Hepatocyte (in vitro differentiated cells): ENCODE measurements at regions not wholly inside any gene's neighbourhood (a gene's known extent, or its start where the extent isn't known, plus 50 kb on each side); places are given as distances from the start of the nearest gene placed in this dataset.

Source experiments
- DNase-seq: peaks from one replicate; pipeline ENCODE4 v3.0.0-alpha.2; 2016; ENCODE audit warnings: low spot score
- H2AFZ ChIP-seq: fragments of 200-600 bp; sonication (generic); 2 replicates; pipeline ENCODE4 v1.6.0; 2016; ENCODE audit warnings: antibody characterized with exemption, mild to moderate bottlenecking
- H3K27ac ChIP-seq: fragments of 200-600 bp; sonication (generic); 2 replicates; pipeline ENCODE4 v1.5.1; 2016; ENCODE audit warnings: mild to moderate bottlenecking
- H3K27me3 ChIP-seq: fragments of 200-600 bp; sonication (generic); 2 replicates; pipeline ENCODE4 v1.6.1; 2016
- H3K36me3 ChIP-seq: fragments of 200-600 bp; sonication (generic); replicated peaks from 2 replicates; pipeline ENCODE4 v1.5.1; 2016; ENCODE audit warnings: low read depth; ENCODE audit not compliant: insufficient read depth
- H3K4me1 ChIP-seq: fragments of 200-600 bp; sonication (generic); 2 replicates; pipeline ENCODE4 v1.5.1; 2016; ENCODE audit warnings: mild to moderate bottlenecking, moderate library complexity; ENCODE audit not compliant: insufficient read depth
- H3K4me2 ChIP-seq: fragments of 200-600 bp; sonication (generic); 2 replicates; pipeline ENCODE4 v1.6.0; 2016
- H3K4me3 ChIP-seq: fragments of 200-600 bp; sonication (generic); 2 replicates; pipeline ENCODE4 v1.5.1; 2016; ENCODE audit warnings: mild to moderate bottlenecking
- H3K79me2 ChIP-seq: fragments of 200-600 bp; sonication (generic); 2 replicates; pipeline ENCODE4 v1.6.0; 2017; ENCODE audit warnings: mild to moderate bottlenecking
- H3K9me2 ChIP-seq: fragments of 200-600 bp; sonication (generic); replicated peaks from 2 replicates; pipeline ENCODE4 v1.6.0; 2017; ENCODE audit warnings: mild to moderate bottlenecking; ENCODE audit not compliant: insufficient read depth
- H3K9me3 ChIP-seq: fragments of 200-600 bp; sonication (generic); 2 replicates; pipeline ENCODE4 v1.5.1; 2016; ENCODE audit warnings: low read depth, mild to moderate bottlenecking
- H4K20me1 ChIP-seq: fragments of 200-600 bp; sonication (generic); 2 replicates; pipeline ENCODE4 v1.6.0; 2016; ENCODE audit warnings: mild to moderate bottlenecking; ENCODE audit not compliant: insufficient read depth, poor library complexity, severe bottlenecking
- EZH2 ChIP-seq: fragments of 200-600 bp; sonication (generic); IDR thresholded peaks from 2 replicates; pipeline ENCODE4 v1.6.1; 2016; ENCODE audit warnings: antibody characterized with exemption, mild to moderate bottlenecking, borderline replicate concordance
- EZH2phosphoT487 ChIP-seq: fragments of 200-600 bp; sonication (generic); IDR thresholded peaks from one replicate; pipeline ENCODE4 v1.6.1; 2018; ENCODE audit warnings: antibody characterized with exemption, mild to moderate bottlenecking, low read depth, moderate library complexity; ENCODE audit not compliant: unreplicated experiment, severe bottlenecking
- WGBS: methylation state at CpG from one replicate; pipeline ENCODE4 v1.1.6; 2016; ENCODE audit warnings: low lambda C conversion rate; ENCODE audit errors: missing lambda C conversion rate; 5-methylcytosine and 5-hydroxymethylcytosine counted together
- TF ChIP-seq, protein P1 (sequence below): fragments of 200-600 bp; sonication (generic); IDR thresholded peaks from 2 replicates; pipeline ENCODE4 v1.5.1; 2016; ENCODE audit warnings: antibody characterized with exemption, mild to moderate bottlenecking; ENCODE audit not compliant: poor library complexity

GRCh38 chr5:44637916-44638869 lies 170.6 kb upstream of the MRPS30 start:
- Histone ChIP-seq H3K4me2 (no peak overlapping the region), H4K20me1 (no peaks in the 10 kb centered on the region), H3K36me3 (no peaks in the 10 kb centered on the region), H3K9me2 (no peaks in the 10 kb centered on the region), H3K4me3 (no peak overlapping the region), H3K4me1 (no peaks in the 10 kb centered on the region), H3K27ac (no peak overlapping the region), H3K79me2 (no peaks in the 10 kb centered on the region), H2AFZ (no peak overlapping the region), H3K27me3 (no peaks in the 10 kb centered on the region), H3K9me3 (no peaks in the 10 kb centered on the region)
- no peak for DNase-seq
- WGBS = 80% methylated on average over 12 of the region's 12 CpGs
- TF ChIP-seq, protein P1, sequence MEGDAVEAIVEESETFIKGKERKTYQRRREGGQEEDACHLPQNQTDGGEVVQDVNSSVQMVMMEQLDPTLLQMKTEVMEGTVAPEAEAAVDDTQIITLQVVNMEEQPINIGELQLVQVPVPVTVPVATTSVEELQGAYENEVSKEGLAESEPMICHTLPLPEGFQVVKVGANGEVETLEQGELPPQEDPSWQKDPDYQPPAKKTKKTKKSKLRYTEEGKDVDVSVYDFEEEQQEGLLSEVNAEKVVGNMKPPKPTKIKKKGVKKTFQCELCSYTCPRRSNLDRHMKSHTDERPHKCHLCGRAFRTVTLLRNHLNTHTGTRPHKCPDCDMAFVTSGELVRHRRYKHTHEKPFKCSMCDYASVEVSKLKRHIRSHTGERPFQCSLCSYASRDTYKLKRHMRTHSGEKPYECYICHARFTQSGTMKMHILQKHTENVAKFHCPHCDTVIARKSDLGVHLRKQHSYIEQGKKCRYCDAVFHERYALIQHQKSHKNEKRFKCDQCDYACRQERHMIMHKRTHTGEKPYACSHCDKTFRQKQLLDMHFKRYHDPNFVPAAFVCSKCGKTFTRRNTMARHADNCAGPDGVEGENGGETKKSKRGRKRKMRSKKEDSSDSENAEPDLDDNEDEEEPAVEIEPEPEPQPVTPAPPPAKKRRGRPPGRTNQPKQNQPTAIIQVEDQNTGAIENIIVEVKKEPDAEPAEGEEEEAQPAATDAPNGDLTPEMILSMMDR = no peak
- TF ChIP-seq EZH2phosphoT487 = no peak
- TF ChIP-seq EZH2 = no peak

GRCh38 chr5:44632344-44632743 lies 176.4 kb upstream of the MRPS30 start:
- H3K27ac ChIP-seq = no peak overlapping the region
- no peaks in the 10 kb centered on the region for H3K4me1 ChIP-seq
- 71% methylated on average over 1 of the region's 1 CpG for WGBS
- no peak for DNase-seq
- no peaks in the 10 kb centered on the region for H4K20me1 ChIP-seq
- TF ChIP-seq EZH2 (no peak), EZH2phosphoT487 (no peak)
- TF ChIP-seq, protein P1 = no peak
- no peak overlapping the region for H3K4me3 ChIP-seq
- H3K4me2 ChIP-seq = no peak overlapping the region
- H3K36me3 ChIP-seq = no peaks in the 10 kb centered on the region
- H3K9me3 ChIP-seq = no peaks in the 10 kb centered on the region
- no peaks in the 10 kb centered on the region for H3K79me2 ChIP-seq
- H2AFZ ChIP-seq = no peak overlapping the region
- no peaks in the 10 kb centered on the region for H3K27me3 ChIP-seq
- H3K9me2 ChIP-seq = no peaks in the 10 kb centered on the region

DNA sequence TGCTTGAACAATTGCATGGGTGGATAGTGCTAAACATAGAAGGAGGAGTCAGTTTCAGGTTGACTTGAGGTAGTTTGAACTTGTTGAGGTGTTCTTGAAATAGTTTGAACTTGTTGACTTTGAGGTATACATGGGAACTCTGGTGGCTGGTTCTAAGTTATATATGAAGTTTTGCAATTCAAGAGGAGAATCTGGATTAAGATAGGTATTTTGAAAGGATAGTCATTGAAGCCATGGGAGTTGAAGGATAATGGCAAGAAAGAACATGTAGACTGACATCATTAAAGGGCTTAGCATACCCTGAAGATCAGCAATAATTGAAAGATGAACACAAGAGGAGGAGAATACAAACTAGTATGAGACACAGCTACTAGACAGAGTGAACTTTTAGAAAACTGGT lies 181.9 kb upstream of the MRPS30 start:
- Histone ChIP-seq H3K4me2 (no peak overlapping the region), H3K4me3 (no peak overlapping the region), H3K27ac (no peak overlapping the region), H4K20me1 (no peaks in the 10 kb centered on the region), H3K9me3 (no peaks in the 10 kb centered on the region), H3K36me3 (no peaks in the 10 kb centered on the region), H3K79me2 (no peaks in the 10 kb centered on the region), H3K4me1 (no peaks in the 10 kb centered on the region), H3K9me2 (no peaks in the 10 kb centered on the region), H3K27me3 (no peaks in the 10 kb centered on the region), H2AFZ (no peak overlapping the region)
- DNase-seq = no peak
- TF ChIP-seq, protein P1 = no peak
- no peak for TF ChIP-seq EZH2phosphoT487
- TF ChIP-seq EZH2 = no peak
